HEK293 (cell line): ENCODE measurements at regions not wholly inside any gene's neighbourhood (a gene's known extent, or its start where the extent isn't known, plus 50 kb on each side); places are given as distances from the start of the nearest gene placed in this dataset.

Source experiments
- CTCF ChIP-seq: fragments of 450-650 bp; formaldehyde crosslinking; IDR thresholded peaks from 2 replicates; pipeline ENCODE4 v1.5.1; 2016; ENCODE audit warnings: missing biosample characterization, missing genetic modification characterization
- PRDM1 ChIP-seq: fragments of 450-650 bp; formaldehyde crosslinking; IDR thresholded peaks from 2 replicates; pipeline ENCODE4; 2016; ENCODE audit warnings: missing biosample characterization, missing genetic modification characterization
- RBAK ChIP-seq: fragments of 450-650 bp; formaldehyde crosslinking; IDR thresholded peaks from 2 replicates; pipeline ENCODE4 v1.5.1; 2016; ENCODE audit warnings: missing biosample characterization, missing genetic modification characterization
- WT1 ChIP-seq: fragments of 450-650 bp; formaldehyde crosslinking; IDR thresholded peaks from 2 replicates; pipeline ENCODE4 v1.5.1; 2016; ENCODE audit warnings: missing biosample characterization, missing genetic modification characterization
- ZBTB20 ChIP-seq: fragments of 450-650 bp; formaldehyde crosslinking; IDR thresholded peaks from 2 replicates; pipeline ENCODE4 v1.5.1; 2016; ENCODE audit warnings: missing biosample characterization, missing genetic modification characterization
- ZBTB8A ChIP-seq: fragments of 450-650 bp; formaldehyde crosslinking; IDR thresholded peaks from 2 replicates; pipeline ENCODE4 v1.5.1; 2016; ENCODE audit warnings: missing biosample characterization, missing genetic modification characterization
- ZEB2 ChIP-seq: fragments of 450-650 bp; formaldehyde crosslinking; IDR thresholded peaks from 2 replicates; pipeline ENCODE4 v1.5.1; 2016; ENCODE audit warnings: missing biosample characterization, missing genetic modification characterization
- ZNF16 ChIP-seq: fragments of 450-650 bp; formaldehyde crosslinking; IDR thresholded peaks from 2 replicates; pipeline ENCODE4 v1.5.1; 2016; ENCODE audit warnings: low read depth, missing biosample characterization, missing genetic modification characterization
- ZNF18 ChIP-seq: fragments of 450-650 bp; formaldehyde crosslinking; IDR thresholded peaks from 2 replicates; pipeline ENCODE4 v1.5.1; 2016; ENCODE audit warnings: missing biosample characterization, missing genetic modification characterization
- ZNF2 ChIP-seq: fragments of 450-650 bp; formaldehyde crosslinking; IDR thresholded peaks from 2 replicates; pipeline ENCODE4 v1.5.1; 2016; ENCODE audit warnings: missing biosample characterization, missing genetic modification characterization
- ZNF248 ChIP-seq: fragments of 450-650 bp; formaldehyde crosslinking; IDR thresholded peaks from 2 replicates; pipeline ENCODE4 v1.5.1; 2017; ENCODE audit warnings: missing biosample characterization, missing genetic modification characterization
- ZNF362 ChIP-seq: fragments of 450-650 bp; formaldehyde crosslinking; IDR thresholded peaks from 2 replicates; pipeline ENCODE4 v1.5.1; 2016; ENCODE audit warnings: missing biosample characterization, missing genetic modification characterization
- ZNF391 ChIP-seq: fragments of 450-650 bp; formaldehyde crosslinking; IDR thresholded peaks from 2 replicates; pipeline ENCODE4 v1.5.1; 2016; ENCODE audit warnings: low read depth, missing biosample characterization, missing genetic modification characterization, borderline replicate concordance
- ZNF580 ChIP-seq: fragments of 450-650 bp; formaldehyde crosslinking; IDR thresholded peaks from 2 replicates; pipeline ENCODE4 v1.5.1; 2016; ENCODE audit warnings: missing biosample characterization, missing genetic modification characterization
- ZNF596 ChIP-seq: fragments of 450-650 bp; IDR thresholded peaks from 2 replicates; pipeline ENCODE4 v1.5.0; 2018; ENCODE audit warnings: missing biosample characterization, mild to moderate bottlenecking, missing genetic modification characterization, moderate library complexity
- ZNF610 ChIP-seq: fragments of 450-650 bp; formaldehyde crosslinking; IDR thresholded peaks from 2 replicates; pipeline ENCODE4 v1.5.1; 2016; ENCODE audit warnings: missing biosample characterization, missing genetic modification characterization, borderline replicate concordance
- ZNF654 ChIP-seq: fragments of 450-650 bp; formaldehyde crosslinking; IDR thresholded peaks from 2 replicates; pipeline ENCODE4 v1.5.1; 2016; ENCODE audit warnings: low read depth, missing biosample characterization, missing genetic modification characterization
- ZNF701 ChIP-seq: fragments of 450-650 bp; formaldehyde crosslinking; IDR thresholded peaks from 2 replicates; pipeline ENCODE4 v1.5.1; 2016; ENCODE audit warnings: missing biosample characterization, missing genetic modification characterization
- ZNF843 ChIP-seq: fragments of 450-650 bp; formaldehyde crosslinking; IDR thresholded peaks from 2 replicates; pipeline ENCODE4 v1.5.1; 2016; ENCODE audit warnings: missing biosample characterization, missing genetic modification characterization
- ZSCAN16 ChIP-seq: fragments of 450-650 bp; formaldehyde crosslinking; IDR thresholded peaks from 2 replicates; pipeline ENCODE4 v1.5.1; 2016; ENCODE audit warnings: missing biosample characterization, missing genetic modification characterization
- ZSCAN18 ChIP-seq: fragments of 450-650 bp; formaldehyde crosslinking; IDR thresholded peaks from 2 replicates; pipeline ENCODE4 v1.5.1; 2016; ENCODE audit warnings: missing biosample characterization, missing genetic modification characterization
- ZXDB ChIP-seq: fragments of 450-650 bp; formaldehyde crosslinking; IDR thresholded peaks from 2 replicates; pipeline ENCODE4 v1.5.1; 2016; ENCODE audit warnings: missing biosample characterization, missing genetic modification characterization
- TF ChIP-seq, protein P1 (sequence below): fragments of 450-650 bp; formaldehyde crosslinking; IDR thresholded peaks from 2 replicates; pipeline ENCODE4; 2016; ENCODE audit warnings: missing biosample characterization, missing genetic modification characterization
- TF ChIP-seq, protein P2 (sequence below): fragments of 450-650 bp; formaldehyde crosslinking; IDR thresholded peaks from 2 replicates; pipeline ENCODE4 v1.5.1; 2017; ENCODE audit warnings: missing biosample characterization, missing genetic modification characterization
- TF ChIP-seq, protein P3 (sequence below): fragments of 450-650 bp; formaldehyde crosslinking; optimal IDR thresholded peaks from 2 replicates; pipeline ENCODE3; 2016; ENCODE audit warnings: missing biosample characterization, mild to moderate bottlenecking, missing genetic modification characterization

- peak; percentile 77 for TF ChIP-seq ZNF18 (tag by site-specific recombination)
- TF ChIP-seq RBAK (tag by site-specific recombination) = no peak
- peak; percentile 96 for TF ChIP-seq ZNF2 (tag by site-specific recombination)
- peak; percentile 86 for TF ChIP-seq ZEB2 (tag by site-specific recombination)
- TF ChIP-seq ZNF610 (tag by site-specific recombination) = no peak
- TF ChIP-seq ZXDB = peak; percentile 56
- TF ChIP-seq, protein P1, sequence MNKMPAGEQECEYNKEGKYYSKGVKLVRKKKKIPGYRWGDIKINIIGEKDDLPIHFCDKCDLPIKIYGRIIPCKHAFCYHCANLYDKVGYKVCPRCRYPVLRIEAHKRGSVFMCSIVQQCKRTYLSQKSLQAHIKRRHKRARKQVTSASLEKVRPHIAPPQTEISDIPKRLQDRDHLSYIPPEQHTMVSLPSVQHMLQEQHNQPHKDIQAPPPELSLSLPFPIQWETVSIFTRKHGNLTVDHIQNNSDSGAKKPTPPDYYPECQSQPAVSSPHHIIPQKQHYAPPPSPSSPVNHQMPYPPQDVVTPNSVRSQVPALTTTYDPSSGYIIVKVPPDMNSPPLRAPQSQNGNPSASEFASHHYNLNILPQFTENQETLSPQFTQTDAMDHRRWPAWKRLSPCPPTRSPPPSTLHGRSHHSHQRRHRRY (tag by site-specific recombination) = peak; percentile 77; the same call in 1 of the 2 replicates
- TF ChIP-seq ZNF580 (tag by site-specific recombination) = peak; percentile 87; the same call in 1 of the 2 replicates
- TF ChIP-seq PRDM1 = peak; percentile 100
- TF ChIP-seq ZNF596 (tag by site-specific recombination) = peak; percentile 99
- TF ChIP-seq, protein P2, sequence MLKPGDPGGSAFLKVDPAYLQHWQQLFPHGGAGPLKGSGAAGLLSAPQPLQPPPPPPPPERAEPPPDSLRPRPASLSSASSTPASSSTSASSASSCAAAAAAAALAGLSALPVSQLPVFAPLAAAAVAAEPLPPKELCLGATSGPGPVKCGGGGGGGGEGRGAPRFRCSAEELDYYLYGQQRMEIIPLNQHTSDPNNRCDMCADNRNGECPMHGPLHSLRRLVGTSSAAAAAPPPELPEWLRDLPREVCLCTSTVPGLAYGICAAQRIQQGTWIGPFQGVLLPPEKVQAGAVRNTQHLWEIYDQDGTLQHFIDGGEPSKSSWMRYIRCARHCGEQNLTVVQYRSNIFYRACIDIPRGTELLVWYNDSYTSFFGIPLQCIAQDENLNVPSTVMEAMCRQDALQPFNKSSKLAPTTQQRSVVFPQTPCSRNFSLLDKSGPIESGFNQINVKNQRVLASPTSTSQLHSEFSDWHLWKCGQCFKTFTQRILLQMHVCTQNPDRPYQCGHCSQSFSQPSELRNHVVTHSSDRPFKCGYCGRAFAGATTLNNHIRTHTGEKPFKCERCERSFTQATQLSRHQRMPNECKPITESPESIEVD (tag by site-specific recombination) = no peak
- peak; percentile 26; the same call in 1 of the 2 replicates for TF ChIP-seq WT1 (tag by site-specific recombination)
- no peak; the same call in 1 of the 2 replicates for TF ChIP-seq ZBTB20 (tag by site-specific recombination)
- peak; percentile 73; the same call in 1 of the 2 replicates for TF ChIP-seq ZNF843
- TF ChIP-seq ZSCAN16 (tag by site-specific recombination) = peak; percentile 74; the same call in 1 of the 2 replicates
- peak; percentile 75 for TF ChIP-seq CTCF
- peak; percentile 82; the same call in 1 of the 2 replicates for TF ChIP-seq ZSCAN18 (tag by site-specific recombination)
- TF ChIP-seq ZBTB8A (tag by site-specific recombination) = peak; percentile 30; the same call in 1 of the 2 replicates
- 0 out of 2 replicates have a peak, but pooled peaks have one; percentile 32 for TF ChIP-seq ZNF362 (tag by site-specific recombination)
- TF ChIP-seq, protein P3, sequence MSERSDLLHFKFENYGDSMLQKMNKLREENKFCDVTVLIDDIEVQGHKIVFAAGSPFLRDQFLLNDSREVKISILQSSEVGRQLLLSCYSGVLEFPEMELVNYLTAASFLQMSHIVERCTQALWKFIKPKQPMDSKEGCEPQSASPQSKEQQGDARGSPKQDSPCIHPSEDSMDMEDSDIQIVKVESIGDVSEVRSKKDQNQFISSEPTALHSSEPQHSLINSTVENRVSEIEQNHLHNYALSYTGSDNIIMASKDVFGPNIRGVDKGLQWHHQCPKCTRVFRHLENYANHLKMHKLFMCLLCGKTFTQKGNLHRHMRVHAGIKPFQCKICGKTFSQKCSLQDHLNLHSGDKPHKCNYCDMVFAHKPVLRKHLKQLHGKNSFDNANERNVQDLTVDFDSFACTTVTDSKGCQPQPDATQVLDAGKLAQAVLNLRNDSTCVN (tag by site-specific recombination) = peak; percentile 12
- no peak for TF ChIP-seq ZNF16 (tag by site-specific recombination)
- TF ChIP-seq ZNF248 (tag by site-specific recombination) = no peak
- TF ChIP-seq ZNF654 (tag by site-specific recombination) = peak; percentile 100
- TF ChIP-seq ZNF391 (tag by site-specific recombination) = peak; percentile 96
- TF ChIP-seq ZNF701 (tag by site-specific recombination) = peak; percentile 63; the same call in 1 of the 2 replicates
Observed at GRCh38 chr10:15433850-15434537, 62.9 kb upstream of the FAM171A1 start (continued).
